GM21723 (cell line): ENCODE measurements at regions not wholly inside any gene's neighbourhood (a gene's known extent, or its start where the extent isn't known, plus 50 kb on each side); places are given as distances from the start of the nearest gene placed in this dataset.

Experiments used
- ATAC-seq: cut with Tn5 transposase; IDR thresholded peaks from one replicate; pipeline ENCODE4 v1.9.1; 2021; ENCODE audit warnings: mild to moderate bottlenecking, moderate library complexity; ENCODE audit not compliant: unreplicated experiment

DNA sequence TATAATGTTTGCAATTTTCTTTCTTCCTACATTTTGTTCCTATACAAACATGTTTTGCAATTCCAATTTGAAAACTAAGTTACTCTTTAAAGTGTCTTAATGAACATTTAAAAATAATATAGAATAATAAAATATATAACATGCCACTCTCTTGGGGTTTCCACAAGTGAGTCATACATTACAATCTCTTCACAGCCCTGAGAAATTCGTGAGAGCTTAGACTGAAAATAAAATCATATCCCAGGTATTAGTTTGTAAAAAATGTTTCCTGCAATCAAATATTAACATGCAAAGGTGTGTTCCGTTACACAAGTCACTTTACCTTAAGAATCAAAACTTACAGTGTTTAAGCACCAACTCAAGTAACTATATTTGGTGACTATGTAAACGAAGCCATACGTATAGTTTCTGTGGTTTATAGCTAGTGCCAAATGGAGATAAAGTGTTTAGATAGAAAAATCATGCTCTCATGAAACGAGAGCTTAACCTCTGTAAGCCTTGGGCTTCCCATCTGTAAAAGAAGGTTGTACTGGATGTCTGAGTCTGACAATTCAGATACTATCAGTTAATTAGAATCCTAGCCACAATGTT is 253.6 kb upstream of the ANO3 start:
- peak; percentile 82 for ATAC-seq

- ATAC-seq: no peak
Measured at GRCh38 chr11:26084313-26084712, 247.6 kb upstream of the ANO3 start.

DNA sequence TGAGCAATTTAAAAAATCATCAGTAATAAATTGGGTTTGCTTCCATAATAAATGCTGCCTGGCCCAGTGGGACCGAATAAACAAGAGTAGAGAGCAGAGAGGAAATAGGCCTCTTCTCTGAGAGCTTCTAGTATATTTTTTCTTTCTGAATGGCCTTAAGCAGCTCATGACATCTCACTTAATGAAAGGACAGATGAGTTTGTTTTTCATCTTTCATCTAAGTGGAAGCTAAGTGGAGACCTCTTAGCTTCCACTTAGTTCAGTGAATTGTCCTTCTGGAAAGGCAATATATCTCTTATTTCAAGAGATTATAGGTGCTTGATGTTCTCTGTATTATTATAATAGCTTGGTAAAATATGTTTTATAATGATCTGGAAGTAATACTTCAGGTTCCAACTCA is 245.9 kb upstream of the ANO3 start:
- ATAC-seq: no peak

DNA sequence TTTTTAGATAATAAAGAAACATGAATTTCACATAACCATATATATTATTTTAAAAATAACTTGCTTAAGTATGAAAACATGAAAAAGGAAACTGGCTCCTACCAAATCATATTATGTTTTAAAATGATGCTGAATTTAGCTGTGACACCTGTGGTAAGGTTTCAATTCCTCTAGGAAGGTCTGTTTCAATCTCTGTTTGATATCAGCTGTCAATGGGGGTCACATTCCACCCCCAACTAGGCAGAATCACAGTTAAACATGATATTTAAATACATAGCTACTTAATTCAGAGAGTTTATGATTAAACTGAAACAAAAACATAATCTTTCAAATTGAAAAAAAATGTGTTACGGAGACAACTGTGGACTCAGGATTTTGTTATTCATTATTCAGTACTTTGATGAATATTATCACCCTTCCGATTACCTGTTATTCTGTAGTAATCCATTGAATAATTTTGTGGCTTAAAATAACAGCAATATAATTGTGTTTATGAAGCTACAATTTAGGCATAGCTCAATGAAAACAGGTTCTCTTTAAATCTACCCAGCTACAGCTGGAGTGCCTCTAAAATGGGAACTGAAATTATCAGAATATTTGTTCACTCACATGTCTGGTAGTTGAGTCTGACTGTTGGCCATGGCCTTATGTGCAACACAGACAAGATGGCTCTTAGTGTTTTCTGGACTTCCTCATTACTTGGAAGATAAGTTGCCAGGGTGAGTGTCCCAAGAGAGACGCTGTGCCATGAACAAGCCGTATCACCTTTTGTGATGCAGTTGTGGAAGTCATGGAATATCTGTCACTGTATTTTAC is 244.6 kb upstream of the ANO3 start:
- ATAC-seq: peak; percentile 96

DNA sequence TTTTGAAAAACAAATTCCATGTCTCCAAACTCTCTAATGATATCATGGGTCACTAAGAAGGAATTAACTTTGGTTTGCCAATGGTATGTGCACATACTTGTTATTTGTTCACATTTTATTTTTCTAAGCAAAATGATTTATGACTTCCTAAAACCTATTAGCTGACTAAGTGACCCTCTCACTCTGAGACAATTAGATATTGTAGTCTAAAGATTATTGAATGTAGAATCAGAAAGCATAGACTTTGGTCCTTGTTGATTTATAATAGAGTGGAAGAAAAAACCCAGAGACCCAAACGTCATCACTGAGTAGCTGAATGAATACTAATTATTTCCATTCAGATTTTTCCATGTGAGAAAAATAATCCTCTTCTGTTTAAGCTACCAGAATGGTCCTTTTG is 243.5 kb upstream of the ANO3 start:
- no peak for ATAC-seq

DNA sequence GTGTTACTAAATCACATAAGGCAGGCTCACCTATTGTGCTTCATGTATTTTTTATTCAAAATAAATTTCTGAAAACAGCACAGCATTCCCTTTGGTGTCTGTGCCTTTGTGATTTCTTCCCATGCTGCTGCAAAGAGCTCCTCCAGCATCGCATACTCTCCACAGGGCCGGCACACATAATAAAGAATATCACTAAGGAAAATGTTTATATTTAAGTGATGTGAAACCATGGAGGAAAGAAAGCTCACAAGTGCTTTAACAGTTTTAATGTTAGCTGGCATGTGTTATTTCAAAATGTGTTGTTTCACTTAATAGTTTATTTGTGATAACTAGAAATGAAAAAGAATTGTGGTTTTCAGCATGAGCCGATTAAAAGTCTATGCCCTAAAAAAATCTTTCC is 241.3 kb upstream of the ANO3 start:
- ATAC-seq: no peak

DNA sequence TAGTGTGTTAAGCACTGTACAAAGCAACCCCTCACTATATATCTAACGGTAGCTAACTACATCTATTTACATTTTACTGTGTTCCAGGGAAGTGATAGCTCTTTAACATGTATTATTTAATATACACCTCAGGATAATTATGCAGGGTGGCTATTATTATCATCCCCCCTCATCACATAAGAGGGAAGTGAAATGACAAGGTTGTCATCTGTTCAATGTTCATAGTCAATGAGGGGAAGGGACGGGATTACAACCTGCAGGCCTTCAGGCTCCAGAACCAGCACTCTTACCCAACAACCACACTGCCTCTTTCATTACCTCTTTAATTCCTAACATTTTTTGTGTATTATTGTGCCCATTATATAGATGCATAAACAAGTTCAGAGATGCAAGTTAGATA is 238.7 kb upstream of the ANO3 start:
- ATAC-seq: no peak

DNA sequence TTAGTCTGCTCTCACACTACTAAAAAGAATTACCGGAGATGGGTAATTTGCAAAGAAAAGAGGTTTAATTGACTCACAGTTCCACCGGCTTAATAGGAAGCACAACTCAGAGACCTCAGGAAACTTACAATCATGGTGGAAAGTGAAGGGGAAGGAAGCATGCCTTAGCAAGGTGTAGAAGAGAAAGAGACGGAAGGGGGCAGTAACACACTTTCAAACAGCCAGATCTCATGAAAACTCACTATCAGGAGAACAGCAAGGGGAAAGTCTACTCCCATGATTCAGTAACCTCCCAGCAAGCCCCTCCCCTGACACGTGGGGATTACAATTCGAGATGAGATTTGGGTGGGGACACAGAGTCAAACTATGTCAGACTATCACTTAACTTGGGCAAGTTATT is 236.6 kb upstream of the ANO3 start:
- no peak for ATAC-seq

GRCh38 chr11:26096451-26096850 is 235.5 kb upstream of the ANO3 start:
- no peak for ATAC-seq

GRCh38 chr11:26102325-26102724 is 229.6 kb upstream of the ANO3 start:
- ATAC-seq: no peak

- ATAC-seq: no peak
Measured at GRCh38 chr11:26105762-26106423, 226.0 kb upstream of the ANO3 start.

- ATAC-seq: no peak
Measured at GRCh38 chr11:26106726-26107125, 225.2 kb upstream of the ANO3 start.

- ATAC-seq: no peak
Measured at GRCh38 chr11:26109658-26110368, 222.1 kb upstream of the ANO3 start.

- ATAC-seq: no peak
Measured at GRCh38 chr11:26112264-26112663, 219.7 kb upstream of the ANO3 start.

- no peak for ATAC-seq
Measured at GRCh38 chr11:26121466-26121865, 210.5 kb upstream of the ANO3 start.

- no peak for ATAC-seq
Measured at GRCh38 chr11:26126741-26127140, 205.2 kb upstream of the ANO3 start.

DNA sequence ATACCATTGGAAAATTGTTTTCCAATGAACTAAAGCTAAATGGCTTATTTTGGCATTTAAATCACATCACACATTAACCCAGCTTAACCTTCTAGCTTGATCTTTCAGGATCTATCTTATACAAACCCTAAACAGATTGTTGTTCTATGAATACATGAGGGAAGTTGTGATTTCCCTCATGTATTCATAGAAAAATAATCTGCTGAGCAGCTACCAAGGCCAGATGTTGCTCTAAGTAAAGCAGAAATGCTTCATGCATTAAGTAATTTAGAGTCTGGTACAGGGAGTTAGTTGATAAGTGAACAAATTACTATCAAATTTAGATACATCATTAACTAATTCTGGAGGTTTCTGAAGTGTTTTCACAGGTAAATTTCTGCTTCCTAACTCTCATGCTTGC is 204.6 kb upstream of the ANO3 start:
- no peak for ATAC-seq

DNA sequence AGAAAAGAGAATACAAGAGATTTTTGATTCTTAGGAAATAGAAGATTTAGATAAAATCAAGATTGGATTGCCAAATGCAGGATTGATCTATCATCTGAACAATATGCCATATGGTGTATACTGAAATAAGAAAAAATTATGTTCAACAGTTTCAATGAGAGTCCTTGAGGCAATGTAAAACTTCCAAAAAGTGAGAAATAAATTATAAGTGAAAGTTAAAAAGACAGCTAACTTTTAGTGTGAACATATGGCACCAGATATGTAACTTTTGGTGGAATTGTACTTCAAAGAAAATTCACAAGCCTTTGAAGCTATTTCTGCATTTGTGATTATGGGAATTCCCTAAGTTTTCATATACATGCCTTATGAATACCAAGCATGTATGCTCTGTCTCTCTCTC is 200.5 kb upstream of the ANO3 start:
- no peak for ATAC-seq

- ATAC-seq: no peak
Measured at GRCh38 chr11:26134053-26134452, 197.9 kb upstream of the ANO3 start.

DNA sequence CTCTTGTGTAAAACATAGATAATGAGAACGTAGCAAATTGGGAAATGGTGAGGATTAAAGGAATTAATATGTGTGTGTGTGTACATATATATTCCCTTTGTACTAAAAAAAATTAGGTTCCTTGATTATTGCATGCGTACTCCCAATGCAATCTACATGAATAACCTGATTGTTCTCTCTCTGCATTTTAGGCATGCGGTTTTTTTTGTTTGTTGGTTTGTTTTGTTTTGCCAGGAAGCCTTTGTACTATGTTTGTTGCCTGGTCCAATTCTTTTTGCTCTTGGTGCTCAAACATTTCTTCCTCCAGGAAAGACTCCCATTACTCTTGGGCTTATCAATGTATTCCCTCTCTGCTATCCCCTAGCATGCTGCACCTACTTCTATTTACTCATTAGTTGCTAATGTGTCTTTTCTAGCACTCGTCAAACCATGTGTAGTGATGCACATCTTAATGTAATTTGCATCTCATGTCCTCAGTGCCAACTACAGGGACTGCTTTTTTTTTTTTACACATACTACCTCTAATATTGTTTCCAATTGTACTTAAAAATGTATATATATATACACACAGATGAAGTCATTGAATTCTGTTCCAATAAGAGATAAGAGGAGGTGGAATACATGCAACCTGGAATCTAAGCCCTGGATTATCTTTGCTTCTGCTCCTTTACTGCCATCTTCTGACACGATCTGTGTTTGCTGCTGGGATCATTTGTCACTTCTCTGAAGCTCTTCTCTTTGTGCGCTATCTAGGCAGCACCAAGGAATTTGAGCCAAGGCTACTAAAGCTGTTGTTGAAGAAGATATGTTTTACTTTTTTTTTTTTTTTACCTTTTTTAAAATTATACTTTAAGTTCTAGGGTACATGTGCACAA is 197.2 kb upstream of the ANO3 start:
- no peak for ATAC-seq

DNA sequence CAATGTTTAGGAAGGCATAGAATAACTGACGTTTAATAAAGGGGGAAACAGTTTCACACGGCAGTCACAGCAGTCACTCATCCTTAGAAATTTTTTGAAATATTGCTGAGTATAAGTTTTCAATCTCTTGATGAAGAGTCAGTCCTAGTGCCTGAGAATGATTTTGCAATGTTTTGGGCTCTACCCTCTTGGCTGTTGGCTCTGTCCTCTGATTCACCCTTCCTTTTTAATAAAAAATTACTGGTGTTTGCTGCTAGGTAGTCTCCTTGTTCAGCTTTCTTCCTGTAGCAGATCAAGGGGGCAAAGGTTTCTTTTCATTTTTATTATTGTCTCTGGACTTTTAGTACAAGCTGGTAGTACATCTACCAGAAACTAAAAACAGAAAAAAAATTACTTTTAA is 194.3 kb upstream of the ANO3 start:
- ATAC-seq: no peak
